DMS53 (cell line): ENCODE measurements at regions not wholly inside any gene's neighbourhood (a gene's known extent, or its start where the extent isn't known, plus 50 kb on each side); places are given as distances from the start of the nearest gene placed in this dataset.

Experiments
- DNase-seq: peaks from one replicate; lab custom pipeline; 2025; lab: John Stamatoyannopoulos, UW

GRCh38 chr18:78527984-78528383, 451.6 kb upstream of the SALL3 start:
- no peak for DNase-seq

- DNase-seq = no peak
These were observed 451.0 kb upstream of the SALL3 start for GRCh38 chr18:78528411-78529258.

GRCh38 chr18:78531637-78532036, 448.0 kb upstream of the SALL3 start:
- DNase-seq = no peak

- no peak for DNase-seq
These were observed 440.8 kb upstream of the SALL3 start for GRCh38 chr18:78538669-78539440.

GRCh38 chr18:78540636-78541529, 438.7 kb upstream of the SALL3 start:
- no peak for DNase-seq

- no peak for DNase-seq
These were observed 437.4 kb upstream of the SALL3 start for GRCh38 chr18:78542204-78542603.

- no peak for DNase-seq
These were observed 436.4 kb upstream of the SALL3 start for GRCh38 chr18:78543201-78543725.

- DNase-seq = no peak
These were observed 433.3 kb upstream of the SALL3 start for GRCh38 chr18:78546281-78546680.

- DNase-seq = no peak
These were observed 431.8 kb upstream of the SALL3 start for GRCh38 chr18:78547817-78548216.

- no peak for DNase-seq
These were observed 431.2 kb upstream of the SALL3 start for GRCh38 chr18:78548261-78549058.

- DNase-seq = no peak
These were observed 429.6 kb upstream of the SALL3 start for GRCh38 chr18:78549971-78550370.

- no peak for DNase-seq
These were observed 424.5 kb upstream of the SALL3 start for GRCh38 chr18:78554944-78555608.

GRCh38 chr18:78557371-78557770, 422.2 kb upstream of the SALL3 start:
- no peak for DNase-seq

- DNase-seq = no peak
These were observed 421.4 kb upstream of the SALL3 start for GRCh38 chr18:78558101-78558810.

- DNase-seq = no peak
These were observed 420.7 kb upstream of the SALL3 start for GRCh38 chr18:78558948-78559347.

GRCh38 chr18:78559584-78559983, 420.0 kb upstream of the SALL3 start:
- no peak for DNase-seq

- no peak for DNase-seq
These were observed 417.7 kb upstream of the SALL3 start for GRCh38 chr18:78561757-78562510.

- no peak for DNase-seq
These were observed 417.1 kb upstream of the SALL3 start for GRCh38 chr18:78562531-78562961.

GRCh38 chr18:78563110-78563509, 416.5 kb upstream of the SALL3 start:
- no peak for DNase-seq
